G401 (cell line): ENCODE measurements at regions not wholly inside any gene's neighbourhood (a gene's known extent, or its start where the extent isn't known, plus 50 kb on each side); places are given as distances from the start of the nearest gene placed in this dataset.

Source experiments
- DNase-seq: peaks from one replicate; pipeline ENCODE4 v3.0.0-alpha.2; 2015; ENCODE audit warnings: low spot score
- in situ Hi-C: cut with HindIII; loops from 2 replicates; pipeline ENCODE4 v1.10.0; 2016; ENCODE audit warnings: low sequenced_read_pairs, mixed read lengths

- DNase-seq, result no peak
- in situ Hi-C loops, result no loop called here
Measured at GRCh38 chr9:129411501-129412175, 209.3 kb downstream of the C9orf50 start.

DNA sequence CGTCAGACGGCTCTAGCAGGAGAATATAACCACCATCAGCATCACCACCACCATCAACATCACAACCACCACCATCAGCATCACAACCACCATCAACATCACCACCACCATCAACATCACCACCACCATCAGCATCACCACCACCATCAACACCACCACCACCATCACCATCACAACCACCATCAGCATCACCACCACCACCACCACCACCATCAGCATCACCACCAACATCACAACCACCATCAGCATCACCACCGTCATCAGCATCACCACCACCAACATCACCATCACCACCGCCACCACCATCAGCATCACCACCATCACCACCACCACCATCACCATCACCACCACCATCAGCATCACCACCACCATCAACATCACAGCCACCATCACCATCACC lies 210.7 kb downstream of the C9orf50 start:
- in situ Hi-C loops, result no loop called here

GRCh38 chr9:129408535-129409215 lies 212.2 kb downstream of the C9orf50 start:
- peak; percentile 92 for DNase-seq
- in situ Hi-C loops, result no loop called here

More for the DNA sequence above, 210.7 kb downstream of the C9orf50 start:
- no peak for DNase-seq

DNA sequence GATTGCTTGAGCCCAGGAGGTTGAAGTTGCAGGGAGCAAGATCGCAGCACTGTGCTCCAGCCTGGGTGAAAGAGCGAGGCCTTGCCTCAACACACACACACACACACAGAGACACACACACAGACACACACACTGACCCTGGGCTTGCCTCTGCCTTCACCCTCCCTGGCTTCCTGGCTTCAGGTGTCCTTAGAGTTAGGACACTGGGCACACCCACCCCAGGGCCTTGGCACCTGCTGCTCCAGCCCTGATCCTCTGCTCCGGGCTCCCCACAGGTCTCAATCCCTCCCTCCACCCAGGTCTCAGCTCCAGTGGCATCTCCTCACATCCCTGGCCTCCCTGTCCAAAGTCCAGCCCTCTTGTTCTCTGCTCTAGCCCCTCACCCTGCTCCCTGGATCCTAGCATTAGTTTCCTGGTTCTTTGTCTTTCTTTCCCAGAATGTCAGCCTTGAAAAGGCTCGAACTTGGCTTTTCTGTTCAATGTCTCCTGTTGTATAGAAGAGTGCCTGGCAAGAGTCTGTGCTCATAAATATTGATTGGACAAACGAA lies 212.9 kb downstream of the C9orf50 start:
- DNase-seq, result no peak

GRCh38 chr9:129406278-129407225 lies 214.3 kb downstream of the C9orf50 start:
- no peak for DNase-seq
- in situ Hi-C loops, result no loop called here

More for the DNA sequence above, 212.9 kb downstream of the C9orf50 start:
- in situ Hi-C loops, result no loop called here

DNA sequence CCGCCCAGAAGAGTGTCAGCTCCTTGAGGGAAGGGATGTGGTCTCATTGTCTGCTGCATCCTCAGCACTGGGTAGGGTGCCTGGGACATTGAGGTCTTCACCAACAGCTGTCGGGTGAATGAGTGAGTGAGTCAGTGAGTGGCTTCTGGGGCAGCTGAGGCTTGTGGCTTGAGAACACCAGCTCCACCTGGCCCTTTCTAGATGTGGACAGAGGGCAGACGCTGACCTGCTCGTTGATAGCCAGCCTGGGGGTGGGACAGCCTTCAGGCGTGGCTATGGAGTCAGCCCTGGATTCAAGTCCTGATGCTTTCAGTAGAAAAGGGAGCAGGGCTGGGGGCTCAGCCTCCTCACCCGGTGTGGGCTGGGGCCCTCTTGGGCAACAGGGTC lies 215.1 kb downstream of the C9orf50 start:
- DNase-seq, result no peak
- in situ Hi-C loops, result no loop called here

DNA sequence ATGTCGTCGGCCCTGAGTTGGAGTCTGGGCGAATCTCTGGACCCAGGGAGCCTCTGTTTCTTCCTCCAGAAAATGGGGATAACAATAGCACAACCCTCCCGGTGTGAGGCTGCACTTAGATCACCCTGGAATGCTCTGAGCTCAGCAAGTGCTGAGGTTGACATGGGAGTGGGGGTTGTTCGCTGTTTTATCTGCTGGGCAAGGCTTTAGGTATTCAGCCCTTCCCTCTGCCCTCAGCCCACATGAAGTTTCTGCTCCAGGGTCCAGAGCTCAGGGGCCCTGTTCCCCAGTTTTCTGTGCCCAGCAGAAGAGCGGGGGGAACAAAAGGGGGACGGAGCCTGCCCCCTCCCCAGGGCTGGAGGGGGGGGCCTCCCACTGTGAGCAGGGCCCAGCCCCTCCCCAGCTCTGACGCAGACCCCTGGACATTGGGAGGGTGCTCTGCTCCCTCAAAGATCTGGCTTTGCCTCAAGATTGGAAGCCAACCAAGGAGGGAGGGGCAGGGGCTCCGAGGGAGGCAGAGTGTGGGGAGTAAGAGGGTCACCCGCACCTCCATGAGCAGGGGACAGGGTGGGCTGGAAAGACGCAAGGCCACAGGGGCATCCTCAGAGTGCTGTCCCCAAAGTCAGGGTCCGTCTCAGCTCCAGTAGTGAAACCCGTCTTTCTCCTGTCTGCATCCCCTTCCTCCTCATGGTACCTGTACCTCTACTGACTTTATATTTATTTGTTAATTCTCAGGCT lies 215.6 kb downstream of the C9orf50 start:
- in situ Hi-C loops, result no loop called here
- no peak for DNase-seq

DNA sequence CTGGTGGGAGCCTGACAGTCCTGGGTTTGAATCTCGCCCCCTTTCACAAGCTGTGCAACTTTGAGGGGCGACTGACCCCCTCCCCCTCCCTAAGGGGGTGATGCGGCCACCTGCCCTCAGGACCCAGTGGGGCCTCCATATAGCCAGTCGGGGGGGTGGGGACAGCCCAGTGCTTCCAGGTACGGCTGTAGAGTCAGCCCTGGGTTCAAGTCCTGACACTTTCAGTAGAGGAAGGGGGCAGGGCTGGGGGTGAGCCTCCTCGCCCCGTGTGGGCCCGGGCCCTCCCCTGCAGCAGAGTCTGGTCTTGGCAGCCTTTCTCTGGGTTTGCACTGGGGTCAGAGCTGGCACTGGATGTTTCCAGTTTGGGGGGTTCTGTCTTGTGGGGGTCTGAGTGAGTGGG lies 216.3 kb downstream of the C9orf50 start:
- in situ Hi-C loops, result no loop called here
- no peak for DNase-seq

DNA sequence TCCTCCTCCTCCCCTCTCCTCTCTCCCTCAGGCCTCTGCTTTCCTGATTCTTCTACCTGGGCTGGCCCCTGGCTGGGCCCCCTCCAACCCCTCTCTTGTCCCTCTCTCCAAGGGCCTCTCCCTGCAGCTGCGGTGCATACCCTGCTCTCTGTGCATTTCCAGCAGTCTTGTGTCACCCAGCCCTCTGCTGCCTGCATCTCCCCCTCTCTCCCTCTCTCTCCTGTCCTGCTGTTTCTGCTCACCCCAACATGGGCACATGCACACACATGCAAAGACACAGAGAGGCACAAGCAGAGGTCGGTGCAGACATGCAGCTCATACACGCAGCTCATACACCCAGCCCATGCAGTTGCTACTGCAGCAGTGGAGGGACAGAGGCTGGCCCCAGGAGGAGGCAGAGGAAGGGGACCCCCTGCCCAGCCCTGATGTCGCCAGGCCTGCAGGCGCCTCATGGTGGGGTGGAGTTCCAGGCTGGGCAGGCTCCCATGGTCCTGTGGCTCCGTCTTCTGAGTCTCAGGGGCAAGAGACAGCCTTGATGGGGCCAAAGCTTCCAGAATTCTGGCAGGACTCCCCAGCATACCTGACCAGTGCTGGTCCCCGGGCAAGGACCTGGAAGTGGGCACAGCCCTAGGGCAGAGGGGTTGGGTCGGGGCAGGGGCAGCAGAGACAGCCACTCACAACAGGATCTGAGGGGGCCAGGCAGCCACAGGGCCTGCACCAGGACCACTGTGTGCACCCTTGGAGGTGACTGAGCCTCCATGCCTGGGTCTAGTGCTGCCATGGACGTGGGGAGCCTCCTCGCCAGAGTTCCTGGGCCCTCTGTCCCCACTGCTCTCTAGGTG lies 216.9 kb downstream of the C9orf50 start:
- DNase-seq, result no peak
- in situ Hi-C loops, result no loop called here

DNA sequence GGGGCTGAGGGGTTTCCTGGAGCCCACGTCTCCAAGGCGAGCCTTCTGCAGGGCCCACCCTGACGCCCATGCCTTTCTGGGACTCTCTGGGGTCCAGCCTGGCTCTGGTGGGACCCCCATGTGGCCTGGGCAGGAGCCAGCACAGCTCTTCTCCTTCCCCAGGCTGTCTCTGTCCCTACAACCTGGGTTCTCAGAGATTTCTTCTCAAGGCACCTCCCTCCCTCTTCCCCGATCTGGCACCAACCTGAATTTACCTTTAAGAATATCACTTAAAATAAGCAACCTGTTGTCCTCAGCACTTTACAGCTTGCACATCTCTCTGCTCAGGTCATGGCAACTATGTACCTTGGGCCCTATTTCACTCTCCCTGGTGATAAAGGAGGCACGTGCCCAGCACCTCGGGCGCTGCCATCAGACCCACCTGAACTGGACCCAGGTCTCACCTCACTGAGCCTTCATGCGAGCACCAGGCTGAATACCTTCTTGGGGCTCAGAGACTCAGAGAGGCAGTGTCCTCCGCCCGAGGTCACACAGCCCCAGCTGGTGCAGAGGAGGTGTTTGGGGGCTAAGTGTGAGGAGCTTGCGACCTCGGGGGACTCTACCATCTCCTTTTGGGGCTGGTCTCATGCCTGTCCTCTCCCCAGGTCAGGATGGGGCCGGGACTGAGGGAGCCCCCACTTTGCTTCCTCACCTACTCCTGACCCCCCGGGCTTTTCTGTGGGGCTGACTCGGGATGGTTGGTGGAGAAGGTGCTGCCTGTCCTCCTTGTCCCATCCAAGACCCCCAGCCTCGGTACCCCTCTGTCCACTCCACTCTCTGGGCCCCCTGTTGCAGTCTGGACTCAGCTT lies 217.7 kb downstream of the C9orf50 start:
- no peak for DNase-seq

GRCh38 chr9:129402371-129402739 lies 218.5 kb downstream of the C9orf50 start:
- DNase-seq, result no peak
- in situ Hi-C loops, result no loop called here

More for the DNA sequence above, 217.7 kb downstream of the C9orf50 start:
- in situ Hi-C loops, result no loop called here

DNA sequence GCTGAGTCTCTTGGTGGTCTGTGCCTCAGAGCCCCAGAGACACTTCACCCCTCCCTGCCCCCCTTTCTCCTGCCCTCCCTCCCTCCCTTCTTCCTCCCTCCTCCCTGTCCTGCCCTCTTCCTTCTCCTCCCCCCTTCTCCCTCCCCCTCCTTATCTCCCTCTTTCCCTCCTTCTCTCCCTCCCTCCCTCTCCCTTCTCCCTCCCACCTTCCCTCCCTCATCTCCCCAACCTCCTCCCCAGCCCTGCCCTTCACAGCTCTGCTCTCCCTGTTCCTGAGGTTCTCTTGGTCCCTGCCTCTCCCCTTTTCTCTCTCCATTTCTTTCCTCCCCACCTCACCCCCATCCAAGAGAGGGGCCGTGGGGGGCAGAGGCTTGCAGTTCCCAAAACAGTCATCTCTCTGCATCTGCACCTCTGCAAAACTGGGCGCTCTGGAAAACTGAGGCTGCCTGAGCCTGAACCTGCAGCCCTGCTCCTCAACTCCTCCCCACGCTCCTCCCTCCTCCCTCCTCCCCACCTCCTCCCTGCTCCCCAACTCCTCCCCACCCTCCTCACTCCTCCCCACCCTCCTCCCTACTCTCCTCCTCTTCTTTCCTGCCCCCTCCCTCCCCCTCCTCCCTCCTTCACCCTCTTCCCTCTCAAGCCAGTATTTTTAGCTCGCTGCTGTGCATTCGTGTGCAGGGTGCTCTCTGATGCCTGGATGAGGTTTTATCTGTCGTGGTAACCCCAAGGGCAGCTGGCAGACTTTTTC lies 219.1 kb downstream of the C9orf50 start:
- in situ Hi-C loops, result no loop called here
- DNase-seq, result no peak

DNA sequence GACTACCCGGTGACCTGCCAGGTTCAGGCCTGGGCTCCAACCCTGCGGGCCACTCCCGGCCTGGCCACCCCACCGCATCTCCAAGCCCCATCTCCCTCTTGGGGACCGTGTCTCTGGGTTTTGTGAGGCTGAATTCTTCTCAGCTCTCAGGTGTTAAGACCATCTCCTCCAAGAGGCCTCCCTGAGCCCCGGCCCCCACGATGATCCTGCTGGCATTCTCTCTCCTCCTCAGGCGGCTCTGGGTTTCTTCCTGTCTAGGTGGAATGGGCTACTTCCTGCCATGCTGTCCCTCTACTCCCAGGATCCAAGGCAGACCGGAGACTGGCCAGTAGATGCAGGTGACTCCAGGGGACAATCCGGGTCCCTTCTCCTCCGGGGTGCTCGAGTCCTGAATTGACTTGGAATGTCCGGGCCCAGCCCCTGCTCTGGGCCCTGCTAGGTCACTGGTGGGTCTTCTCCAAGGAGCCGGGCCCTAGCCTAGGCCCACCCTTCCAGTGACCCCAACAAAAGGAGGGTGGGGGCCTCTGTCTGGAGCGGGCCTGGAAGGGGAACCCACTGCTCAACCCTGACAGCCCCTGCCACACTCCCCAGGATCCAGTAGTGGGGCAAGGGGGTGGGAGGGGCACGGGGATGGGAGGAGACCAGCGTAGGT lies 219.8 kb downstream of the C9orf50 start:
- in situ Hi-C loops, result no loop called here
- DNase-seq, result no peak

- DNase-seq, result no peak
- in situ Hi-C loops, result no loop called here
Measured at GRCh38 chr9:129400001-129400970, 220.6 kb downstream of the C9orf50 start.

GRCh38 chr9:129399634-129399990 lies 221.3 kb downstream of the C9orf50 start:
- in situ Hi-C loops, result no loop called here

More at GRCh38 chr9:129399634-129399990, 221.3 kb downstream of the C9orf50 start:
- no peak for DNase-seq
